ENCODE measurements at regions not wholly inside any gene's neighbourhood (a gene's known extent, or its start where the extent isn't known, plus 50 kb on each side); places are given as distances from the start of the nearest gene placed in this dataset.

GRCh38 chr4:162239992-162240769 lies 76.4 kb upstream of the FSTL5 start:
- no peak overlapping the region for H3K4me3 ChIP-seq
- H3K27me3 ChIP-seq: no peaks in the 10 kb centered on the region
- H3K4me1 ChIP-seq: no peaks in the 10 kb centered on the region
- H3K9me3 ChIP-seq: no peaks in the 10 kb centered on the region
- DNase-seq: no peak
- no peaks in the 10 kb centered on the region for H3K36me3 ChIP-seq
- no peak overlapping the region for H3K27ac ChIP-seq
- intact Hi-C loops (cut with DNase I; ENCODE audit: low total_unique reads): no loop called here
- TF ChIP-seq CTCF (IDR thresholded peaks at IDR 0.05) (no peak), POLR2A (IDR thresholded peaks at IDR 0.05) (no peak)

- Histone ChIP-seq H3K27ac (no peak overlapping the region), H3K9me3 (no peaks in the 10 kb centered on the region), H3K4me1 (no peaks in the 10 kb centered on the region), H3K4me3 (no peak overlapping the region), H3K36me3 (no peaks in the 10 kb centered on the region), H3K27me3 (no peaks in the 10 kb centered on the region)
- TF ChIP-seq CTCF (IDR thresholded peaks at IDR 0.05): no peak
- intact Hi-C loops (cut with DNase I; ENCODE audit: low total_unique reads): no loop called here
- no peak for DNase-seq
Measured at GRCh38 chr4:162237676-162238075, 73.9 kb upstream of the FSTL5 start.

- H3K4me1 ChIP-seq: no peaks in the 10 kb centered on the region
- no peaks in the 10 kb centered on the region for H3K9me3 ChIP-seq
- TF ChIP-seq CTCF (IDR thresholded peaks at IDR 0.05): no peak
- TF ChIP-seq POLR2A (IDR thresholded peaks at IDR 0.05): no peak
- no peak overlapping the region for H3K27ac ChIP-seq
- no peaks in the 10 kb centered on the region for H3K27me3 ChIP-seq
- intact Hi-C loops (cut with DNase I; ENCODE audit: low total_unique reads): no loop called here
- no peak overlapping the region for H3K4me3 ChIP-seq
- no peaks in the 10 kb centered on the region for H3K36me3 ChIP-seq
- DNase-seq: no peak
Measured at GRCh38 chr4:162234595-162234994, 70.8 kb upstream of the FSTL5 start.

- H3K9me3 ChIP-seq: no peaks in the 10 kb centered on the region
- no peaks in the 10 kb centered on the region for H3K27me3 ChIP-seq
- no peaks in the 10 kb centered on the region for H3K4me1 ChIP-seq
- no peak for DNase-seq
- H3K36me3 ChIP-seq: no peaks in the 10 kb centered on the region
- TF ChIP-seq CTCF (IDR thresholded peaks at IDR 0.05) (no peak), POLR2A (IDR thresholded peaks at IDR 0.05) (no peak)
- intact Hi-C loops (cut with DNase I; ENCODE audit: low total_unique reads): no loop called here
- H3K27ac ChIP-seq: no peak overlapping the region
- no peak overlapping the region for H3K4me3 ChIP-seq
Measured at GRCh38 chr4:162232349-162232748, 68.5 kb upstream of the FSTL5 start.

- no peak overlapping the region for H3K4me3 ChIP-seq
- no peak for DNase-seq
- H3K27me3 ChIP-seq: no peaks in the 10 kb centered on the region
- no peaks in the 10 kb centered on the region for H3K9me3 ChIP-seq
- TF ChIP-seq CTCF (IDR thresholded peaks at IDR 0.05) (no peak), POLR2A (IDR thresholded peaks at IDR 0.05) (no peak)
- H3K27ac ChIP-seq: no peak overlapping the region
- intact Hi-C loops (cut with DNase I; ENCODE audit: low total_unique reads): no loop called here
- no peaks in the 10 kb centered on the region for H3K4me1 ChIP-seq
- no peaks in the 10 kb centered on the region for H3K36me3 ChIP-seq
Measured at GRCh38 chr4:162229670-162230069, 65.9 kb upstream of the FSTL5 start.

All from uterus (tissue), 3 donors.